T-helper 1 cell (primary cell): ENCODE measurements at regions not wholly inside any gene's neighbourhood (a gene's known extent, or its start where the extent isn't known, plus 50 kb on each side); places are given as distances from the start of the nearest gene placed in this dataset.
A peak's percentile ranks its signal among the peaks of the same experiment; 100 is the strongest.

ENCODE experiments used
- DNase-seq, 5 donors: peaks; one replicate each; pipeline ENCODE4 v3.0.0-alpha.2; 2012 to 2020

GRCh38 chr16:11401161-11402050 lies 56.1 kb downstream of the RMI2 start:
- DNase-seq: no peak

DNA sequence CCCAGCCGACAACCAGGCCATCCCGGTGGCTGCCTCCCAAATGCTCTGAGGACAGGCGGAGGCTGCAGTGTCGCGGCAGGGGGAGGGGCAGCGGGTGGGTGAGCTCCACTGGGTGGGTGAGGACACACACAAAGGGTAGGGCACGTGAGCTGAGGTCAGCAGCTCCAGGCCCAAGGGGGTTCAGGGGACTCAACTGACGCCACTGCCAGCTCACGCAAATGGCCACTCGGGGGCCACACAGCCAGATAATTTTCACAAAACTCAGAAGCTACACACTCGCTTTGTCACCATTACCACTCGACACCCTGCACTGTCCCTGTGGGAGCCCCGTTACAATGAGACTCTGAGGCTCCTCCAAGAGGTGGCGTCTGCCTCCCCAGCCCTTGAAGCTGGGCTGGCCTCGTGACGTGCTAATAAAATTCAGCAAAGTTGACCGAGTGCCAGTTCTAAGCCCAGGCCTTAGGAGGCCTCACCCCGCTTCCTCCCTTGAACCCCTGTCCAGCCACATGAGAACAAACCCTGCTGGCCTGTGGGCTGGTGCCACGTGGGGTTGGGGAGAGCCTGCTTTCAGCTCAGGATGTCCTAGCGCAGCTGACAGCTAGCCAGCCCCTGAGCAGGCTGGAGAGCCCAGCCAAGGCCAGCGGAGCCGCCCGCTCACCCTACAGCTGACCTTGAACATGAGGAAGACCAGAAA lies 56.9 kb downstream of the RMI2 start:
- DNase-seq: no peak

GRCh38 chr16:11402745-11403533 lies 57.7 kb downstream of the RMI2 start:
- no peak for DNase-seq

GRCh38 chr16:11403534-11403795 lies 58.2 kb downstream of the RMI2 start:
- no peak for DNase-seq

DNA sequence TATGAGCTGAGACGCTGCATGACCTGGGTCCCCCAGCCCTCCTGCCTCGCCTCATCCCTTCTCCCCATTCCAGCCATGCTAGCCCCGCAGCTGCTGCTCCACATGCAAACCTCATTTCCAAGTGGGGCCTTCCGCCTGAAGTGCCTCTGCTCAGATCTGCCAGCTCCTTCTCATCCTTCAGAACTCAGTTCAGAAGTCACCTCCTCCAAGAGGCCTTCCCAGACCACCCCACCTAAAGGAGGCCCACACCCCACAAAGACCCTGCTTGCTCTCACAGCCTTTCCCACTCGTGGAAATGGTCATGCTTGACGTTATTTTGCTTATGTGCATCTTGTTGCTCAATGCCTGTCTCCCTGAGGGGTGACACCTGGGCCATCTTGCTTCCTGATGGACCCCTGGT lies 58.7 kb downstream of the RMI2 start:
- DNase-seq: no peak

DNA sequence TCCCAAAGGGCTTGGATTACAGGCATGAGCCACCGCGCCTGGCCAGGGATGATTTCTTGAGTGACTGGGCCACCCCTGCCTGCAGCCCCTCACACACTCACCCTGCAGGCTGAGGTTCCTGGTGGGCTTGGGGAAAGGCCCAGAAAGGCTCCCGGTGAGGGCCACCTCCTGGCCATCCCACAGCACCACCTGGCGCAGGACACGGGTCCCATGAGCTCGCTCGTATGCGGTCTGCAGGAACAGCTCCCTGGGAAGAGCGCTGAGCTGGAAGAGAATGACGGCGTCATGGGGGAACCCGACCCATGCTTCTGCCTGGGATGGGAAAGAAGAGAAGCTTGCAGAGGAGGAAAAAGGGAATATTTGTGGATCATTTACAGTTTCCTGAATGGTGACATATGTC lies 59.3 kb downstream of the RMI2 start:
- no peak for DNase-seq

DNA sequence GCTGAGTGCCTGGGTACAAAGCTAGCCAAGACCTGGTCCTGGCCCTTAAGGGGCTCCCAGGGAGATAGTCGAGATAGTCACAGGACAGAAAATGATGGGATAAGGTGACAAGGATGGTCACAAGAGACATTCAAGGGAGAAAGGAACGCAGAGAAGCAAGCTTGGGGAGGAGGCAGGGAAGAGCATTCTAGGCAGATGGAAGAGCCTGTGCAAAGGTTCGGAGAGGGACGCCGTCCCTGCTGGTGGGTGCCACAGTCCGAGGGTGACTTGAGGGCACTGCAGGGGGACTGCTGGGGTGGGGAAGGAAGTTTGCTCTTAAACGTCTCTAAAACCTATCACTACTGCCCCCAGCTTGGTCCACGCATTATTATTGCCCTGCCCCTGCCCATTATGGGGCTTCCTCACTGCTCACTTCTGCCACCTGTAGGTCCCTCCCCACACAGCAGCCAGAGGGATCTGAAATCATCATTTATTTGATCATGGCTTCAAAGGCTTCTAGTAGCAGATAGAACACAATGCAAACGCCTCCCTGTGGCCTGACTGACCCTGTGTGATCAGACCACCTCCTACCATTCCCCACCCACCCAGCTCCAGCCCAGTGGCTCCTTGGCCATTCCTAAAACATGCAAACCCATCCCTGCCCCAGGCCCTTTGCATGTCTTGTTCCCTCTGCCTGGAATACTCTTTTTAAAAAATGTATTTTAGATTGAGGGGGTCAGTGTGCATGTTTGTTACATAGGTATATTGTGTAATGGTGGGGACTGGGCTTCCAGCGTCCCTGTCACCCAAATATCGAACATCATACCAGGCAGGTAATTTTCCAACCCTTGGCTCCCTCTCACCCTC lies 60.3 kb downstream of the RMI2 start:
- DNase-seq: peak in 2 of 5 donors; percentile 21 to 39

DNA sequence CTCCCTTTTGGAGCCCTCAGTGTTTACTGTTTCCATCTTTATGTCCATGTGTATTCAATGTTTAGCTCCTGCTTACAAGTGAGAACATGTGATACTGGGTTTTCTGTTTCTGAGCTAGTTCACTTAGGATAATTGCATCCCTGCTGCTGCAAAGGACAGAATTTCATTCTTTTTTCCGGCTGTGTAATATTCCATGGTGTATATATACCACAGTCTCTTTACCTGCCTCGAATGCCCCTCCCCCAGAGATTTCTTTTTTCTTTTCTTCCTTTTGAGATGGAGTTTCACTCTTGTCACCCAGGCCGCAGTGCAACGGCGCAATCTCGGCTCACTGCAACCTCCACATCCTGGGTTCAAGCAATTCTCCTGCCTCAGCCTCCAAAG lies 60.9 kb downstream of the RMI2 start:
- no peak for DNase-seq

DNA sequence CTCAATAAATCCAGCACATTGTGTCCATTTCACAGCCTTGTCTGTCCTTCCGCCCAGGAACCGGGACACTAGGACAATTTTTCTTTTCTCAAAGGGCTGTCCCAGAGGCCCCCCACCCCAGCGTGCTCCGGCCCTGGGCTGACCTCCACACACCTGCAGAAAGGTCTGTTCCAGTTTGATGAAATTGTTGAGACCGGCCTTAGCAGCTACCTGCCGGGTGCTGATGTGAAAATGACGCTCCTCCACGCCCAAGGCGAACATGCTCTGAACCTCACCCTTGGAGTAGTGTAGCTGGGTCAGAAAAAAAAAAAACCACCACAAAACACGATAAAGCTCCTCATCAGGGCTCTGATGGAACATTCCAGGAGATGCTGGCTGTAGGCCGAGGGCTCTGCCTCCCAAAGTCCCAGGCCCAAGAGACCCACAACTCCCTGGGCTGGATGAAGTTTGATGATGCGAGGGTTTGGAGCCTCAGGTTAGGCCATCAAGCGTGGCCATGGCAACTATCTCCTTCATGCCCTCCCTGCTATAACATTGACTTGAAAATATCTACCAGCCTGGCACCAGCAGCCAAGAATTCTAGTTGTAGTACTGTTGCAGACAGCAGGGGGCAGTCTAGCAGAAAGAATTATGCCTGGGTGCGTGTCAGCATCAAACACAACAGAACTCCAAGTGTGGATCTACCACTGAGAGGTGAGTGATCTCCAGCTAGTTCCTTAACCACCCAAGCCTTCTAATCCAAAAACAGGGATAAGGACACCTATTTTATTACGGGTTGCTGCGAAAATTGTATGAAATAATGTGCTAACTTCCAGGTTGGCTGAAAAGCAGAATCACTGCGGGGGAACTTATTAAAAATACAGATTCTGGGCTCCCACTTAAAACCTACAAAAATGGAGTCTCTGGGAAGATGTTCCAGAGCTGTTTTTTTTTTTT lies 62.1 kb downstream of the RMI2 start:
- DNase-seq: peak in 4 of 5 donors; percentile 31 to 66 (median 54)

DNA sequence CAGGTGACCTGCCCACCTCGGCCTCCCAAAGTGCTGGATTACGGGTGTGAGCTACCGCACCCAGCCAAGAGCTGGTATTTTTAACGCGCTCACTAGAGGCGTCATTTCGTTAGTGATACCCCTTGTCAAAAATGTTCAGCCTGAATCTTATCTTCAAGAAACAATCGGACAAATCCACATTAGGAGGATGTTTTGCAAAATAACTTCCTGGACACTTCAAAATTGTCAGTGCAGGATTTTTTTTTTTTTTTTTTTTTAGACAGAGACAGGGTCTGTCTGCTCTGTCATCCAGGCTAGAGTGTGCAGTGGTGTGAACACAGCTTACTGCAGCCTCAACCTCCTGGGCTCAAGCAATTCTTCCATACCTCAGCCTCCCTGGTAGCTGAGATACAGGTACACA lies 63.0 kb downstream of the RMI2 start:
- no peak for DNase-seq

GRCh38 chr16:11409398-11409797 lies 64.1 kb downstream of the RMI2 start:
- DNase-seq: no peak

GRCh38 chr16:11410376-11411058 lies 65.3 kb downstream of the RMI2 start:
- DNase-seq: no peak

DNA sequence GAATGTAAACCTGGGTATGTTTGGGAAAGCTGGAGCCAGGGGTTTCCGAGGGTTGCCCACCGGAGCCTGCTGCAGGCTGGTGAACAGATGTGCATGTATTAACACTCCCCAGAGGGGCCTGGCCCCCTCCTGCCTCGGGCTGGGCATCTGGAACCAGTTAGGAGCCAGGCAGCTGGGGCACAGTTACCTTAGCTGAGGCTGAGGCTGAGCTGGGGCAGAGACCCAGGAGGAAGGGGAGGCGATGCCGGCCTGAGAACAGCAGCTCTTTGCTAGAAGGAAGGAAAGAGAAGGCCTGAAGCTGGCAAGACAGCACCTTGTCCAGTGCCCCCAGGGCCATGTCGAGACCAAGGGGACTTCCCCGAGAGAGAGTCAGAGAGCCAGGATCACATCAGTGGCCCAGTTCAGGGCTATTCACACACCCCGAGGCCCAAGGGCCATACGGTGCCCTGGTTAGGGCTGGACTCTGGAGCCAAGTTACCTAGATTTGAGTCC lies 65.8 kb downstream of the RMI2 start:
- DNase-seq: no peak

- DNase-seq: no peak
Measured at GRCh38 chr16:11412175-11412904, 67.1 kb downstream of the RMI2 start.

DNA sequence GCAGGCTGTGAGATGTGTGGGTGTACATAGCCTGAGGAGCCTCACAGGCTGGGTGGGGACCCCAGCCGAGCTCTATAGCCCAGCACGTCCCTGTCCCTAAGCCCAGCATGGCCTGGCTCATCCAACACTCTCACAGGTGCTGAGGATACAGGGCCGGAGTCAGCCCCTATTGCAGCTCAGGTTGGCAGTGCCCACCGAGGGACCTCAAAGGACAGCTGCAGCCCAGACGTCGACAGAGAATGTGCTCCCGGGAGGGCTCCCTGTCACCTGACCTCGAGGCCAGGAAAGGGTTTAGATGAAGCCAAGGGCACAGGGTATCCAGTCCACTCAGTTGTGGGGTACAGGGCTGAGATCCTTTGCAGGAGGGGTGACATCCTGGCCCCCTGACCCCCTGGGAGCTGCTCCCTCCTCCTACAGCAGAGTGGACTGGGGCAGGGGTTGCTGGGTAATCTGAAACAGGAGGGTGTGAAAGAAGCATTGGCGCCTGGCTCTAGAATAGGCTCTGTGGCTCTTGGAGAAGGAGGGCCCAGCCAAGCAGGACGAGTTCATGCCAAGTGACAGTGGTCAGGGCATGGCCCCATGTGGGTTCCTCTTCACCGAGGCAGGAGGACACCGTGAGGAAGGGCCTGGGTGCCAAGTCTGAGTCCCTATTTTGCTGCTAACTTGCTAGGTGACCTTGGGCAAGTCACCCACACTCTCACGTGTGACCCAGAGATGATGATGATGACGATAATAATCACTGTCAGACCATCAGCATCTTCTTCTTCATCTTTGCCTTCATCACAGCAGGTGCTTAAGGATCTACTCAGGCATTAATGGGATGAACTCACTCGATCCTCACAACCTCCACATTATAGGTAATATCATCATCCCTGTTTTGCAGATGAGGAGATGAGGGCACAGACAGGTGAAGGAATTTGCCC lies 68.0 kb downstream of the RMI2 start:
- no peak for DNase-seq

- no peak for DNase-seq
Measured at GRCh38 chr16:11413907-11414595, 68.8 kb downstream of the RMI2 start.

DNA sequence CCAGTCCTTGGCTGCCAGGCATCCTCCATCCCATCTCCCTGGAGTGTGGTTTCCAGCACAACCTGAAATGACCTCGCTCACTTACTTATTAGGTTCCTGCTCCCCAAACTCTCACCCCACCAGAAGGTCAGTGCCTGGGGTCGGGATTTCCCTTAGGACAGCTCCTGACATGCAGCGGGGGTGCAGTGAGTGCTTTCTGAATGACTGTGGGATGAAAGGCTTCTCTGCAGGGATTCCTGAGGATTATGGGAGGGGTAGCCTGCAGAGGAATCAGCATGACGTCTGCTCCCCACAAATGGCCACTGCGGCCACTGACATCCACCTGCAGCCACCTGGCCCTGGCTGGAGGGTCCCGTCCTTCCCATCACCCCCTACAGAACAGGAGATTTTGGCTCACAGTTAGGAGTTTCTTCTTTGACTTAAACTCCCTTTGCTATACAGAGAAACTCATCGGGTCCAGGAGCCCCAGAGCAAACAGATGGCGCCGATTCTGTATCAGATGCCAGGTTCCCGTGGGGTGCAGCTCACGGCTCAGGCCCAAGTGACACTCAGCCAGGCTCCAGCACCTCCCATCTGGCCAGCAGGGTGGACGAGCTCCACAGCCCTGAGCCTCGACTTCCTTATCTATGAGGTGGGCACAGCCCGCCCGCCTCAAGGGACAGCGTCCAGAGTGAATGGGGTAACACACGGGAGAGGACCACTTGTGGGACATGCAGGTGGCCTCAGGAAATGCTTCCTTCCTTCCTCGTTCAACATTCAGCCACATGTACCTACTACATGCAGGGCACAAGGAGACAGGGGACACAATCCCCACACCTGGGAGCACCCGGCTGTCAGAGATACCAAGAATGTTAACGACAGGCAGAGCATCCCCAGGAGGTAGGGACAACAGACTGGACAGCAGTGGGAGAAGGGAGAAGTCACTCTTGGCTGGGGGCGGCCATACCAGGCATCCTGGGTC lies 69.8 kb downstream of the RMI2 start:
- no peak for DNase-seq
